ENCODE measurements at regions not wholly inside any gene's neighbourhood (a gene's known extent, or its start where the extent isn't known, plus 50 kb on each side); places are given as distances from the start of the nearest gene placed in this dataset.
"Not testable (repeated sequence)": the region's sequence is repeated elsewhere in the genome, so short reads cannot be mapped to it uniquely, and the experiment has no call there.

GRCh38 chr10:61263518-61263917 lies 189.7 kb downstream of the TMEM26 start:
- no peak for DNase-seq
- H3K27ac ChIP-seq, result no peak overlapping the region
- H3K9me3 ChIP-seq, result no peaks in the 10 kb centered on the region
- H3K27me3 ChIP-seq, result no peaks in the 10 kb centered on the region
- TF ChIP-seq, protein P1, sequence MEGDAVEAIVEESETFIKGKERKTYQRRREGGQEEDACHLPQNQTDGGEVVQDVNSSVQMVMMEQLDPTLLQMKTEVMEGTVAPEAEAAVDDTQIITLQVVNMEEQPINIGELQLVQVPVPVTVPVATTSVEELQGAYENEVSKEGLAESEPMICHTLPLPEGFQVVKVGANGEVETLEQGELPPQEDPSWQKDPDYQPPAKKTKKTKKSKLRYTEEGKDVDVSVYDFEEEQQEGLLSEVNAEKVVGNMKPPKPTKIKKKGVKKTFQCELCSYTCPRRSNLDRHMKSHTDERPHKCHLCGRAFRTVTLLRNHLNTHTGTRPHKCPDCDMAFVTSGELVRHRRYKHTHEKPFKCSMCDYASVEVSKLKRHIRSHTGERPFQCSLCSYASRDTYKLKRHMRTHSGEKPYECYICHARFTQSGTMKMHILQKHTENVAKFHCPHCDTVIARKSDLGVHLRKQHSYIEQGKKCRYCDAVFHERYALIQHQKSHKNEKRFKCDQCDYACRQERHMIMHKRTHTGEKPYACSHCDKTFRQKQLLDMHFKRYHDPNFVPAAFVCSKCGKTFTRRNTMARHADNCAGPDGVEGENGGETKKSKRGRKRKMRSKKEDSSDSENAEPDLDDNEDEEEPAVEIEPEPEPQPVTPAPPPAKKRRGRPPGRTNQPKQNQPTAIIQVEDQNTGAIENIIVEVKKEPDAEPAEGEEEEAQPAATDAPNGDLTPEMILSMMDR (IDR thresholded peaks at IDR 0.05), result no peak
- no peak for TF ChIP-seq POLR2A (IDR thresholded peaks at IDR 0.05)
- no peak overlapping the region for H3K4me3 ChIP-seq
- intact Hi-C loops (cut with DNase I; ENCODE audit: low total_unique reads), result no loop called here
- no peaks in the 10 kb centered on the region for H3K4me1 ChIP-seq
- H3K36me3 ChIP-seq, result no peaks in the 10 kb centered on the region

DNA sequence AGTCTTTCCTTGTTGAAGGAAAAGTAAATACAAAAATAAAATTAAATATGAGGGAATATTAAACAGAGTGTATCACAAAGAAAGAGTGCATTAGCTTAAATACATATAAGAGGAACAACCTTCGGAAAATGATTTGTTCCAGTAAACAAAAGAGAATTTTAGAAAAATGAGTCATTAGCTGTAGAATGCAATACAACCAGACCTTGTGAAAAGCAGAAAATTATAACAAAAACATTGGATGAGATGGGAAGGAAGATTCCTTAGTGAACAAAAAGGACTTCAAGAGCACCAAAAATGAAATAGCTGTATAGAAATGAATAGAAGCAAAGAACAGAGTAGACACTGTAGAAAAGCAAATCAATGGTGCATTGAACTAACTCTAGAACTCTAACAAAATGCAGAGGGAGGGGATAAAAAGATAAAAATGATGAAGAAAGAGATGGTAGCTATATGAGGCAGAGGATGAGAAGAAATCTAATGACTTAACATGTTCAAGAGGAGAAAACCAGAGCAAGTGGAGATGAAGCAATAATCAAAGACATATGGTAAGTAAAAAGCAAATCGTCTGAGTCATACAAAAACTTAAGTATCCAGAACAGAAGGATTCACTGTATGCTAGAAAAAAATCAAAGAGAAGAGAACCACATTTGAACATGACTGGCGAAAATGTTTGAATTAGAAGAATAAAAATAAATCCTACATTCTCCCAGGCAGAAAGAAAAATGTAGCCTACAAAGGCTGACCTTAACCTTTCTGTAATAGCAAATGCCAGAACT lies 190.5 kb downstream of the TMEM26 start:
- Histone ChIP-seq H3K27ac (no peak overlapping the region), H3K36me3 (no peaks in the 10 kb centered on the region), H3K9me3 (no peaks in the 10 kb centered on the region), H3K4me1 (no peaks in the 10 kb centered on the region), H3K4me3 (no peak overlapping the region), H3K27me3 (no peaks in the 10 kb centered on the region)
- DNase-seq, result no peak
- intact Hi-C loops (cut with DNase I; ENCODE audit: low total_unique reads), result no loop called here
- TF ChIP-seq, protein P1 (IDR thresholded peaks at IDR 0.05), result no peak
- no peak for TF ChIP-seq POLR2A (IDR thresholded peaks at IDR 0.05)

DNA sequence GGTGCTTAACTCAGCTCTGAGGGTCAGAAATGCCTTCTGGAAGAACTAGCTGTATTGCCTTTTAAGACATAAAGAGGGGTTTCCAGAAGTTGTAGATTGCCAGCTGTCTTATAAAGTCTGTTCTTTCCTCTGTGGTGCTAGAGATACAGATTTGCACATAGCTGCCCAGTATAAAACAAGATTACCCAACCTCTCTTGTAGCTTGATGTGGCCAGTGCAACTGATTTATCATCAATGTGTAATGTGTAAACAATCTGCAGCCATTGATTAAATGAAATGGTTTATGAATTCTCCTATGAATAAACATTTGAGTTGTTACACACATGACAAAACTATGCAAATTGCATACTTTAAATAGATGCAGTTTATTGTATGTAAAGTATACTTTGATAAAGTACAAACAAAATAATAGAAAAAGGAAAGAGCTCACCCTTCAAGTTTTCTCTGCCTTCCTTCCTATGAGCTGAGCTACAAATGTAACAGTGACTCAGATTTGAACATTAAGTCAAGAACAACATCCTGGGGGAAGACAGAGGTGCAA lies 195.2 kb downstream of the TMEM26 start:
- H3K27me3 ChIP-seq, result no peaks in the 10 kb centered on the region
- no peak overlapping the region for H3K27ac ChIP-seq
- H3K9me3 ChIP-seq, result peaks cover 0 to 12% of the 10 kb centered on the region in 2 donors
- no peaks in the 10 kb centered on the region for H3K36me3 ChIP-seq
- no peaks in the 10 kb centered on the region for H3K4me1 ChIP-seq
- intact Hi-C loops (cut with DNase I; ENCODE audit: low total_unique reads), result no loop called here
- TF ChIP-seq, protein P1 (IDR thresholded peaks at IDR 0.05), result no peak
- no peak for TF ChIP-seq POLR2A (IDR thresholded peaks at IDR 0.05)
- no peak overlapping the region for H3K4me3 ChIP-seq
- DNase-seq, result no peak

GRCh38 chr10:61257136-61257535 lies 196.0 kb downstream of the TMEM26 start:
- Histone ChIP-seq H3K9me3 (peaks cover 0 to 12% of the 10 kb centered on the region in 2 donors), H3K4me3 (no peak overlapping the region), H3K27me3 (no peaks in the 10 kb centered on the region), H3K36me3 (no peaks in the 10 kb centered on the region), H3K27ac (no peak overlapping the region), H3K4me1 (no peaks in the 10 kb centered on the region)
- intact Hi-C loops (cut with DNase I; ENCODE audit: low total_unique reads), result no loop called here
- DNase-seq, result no peak
- TF ChIP-seq, protein P1 (IDR thresholded peaks at IDR 0.05), result no peak

DNA sequence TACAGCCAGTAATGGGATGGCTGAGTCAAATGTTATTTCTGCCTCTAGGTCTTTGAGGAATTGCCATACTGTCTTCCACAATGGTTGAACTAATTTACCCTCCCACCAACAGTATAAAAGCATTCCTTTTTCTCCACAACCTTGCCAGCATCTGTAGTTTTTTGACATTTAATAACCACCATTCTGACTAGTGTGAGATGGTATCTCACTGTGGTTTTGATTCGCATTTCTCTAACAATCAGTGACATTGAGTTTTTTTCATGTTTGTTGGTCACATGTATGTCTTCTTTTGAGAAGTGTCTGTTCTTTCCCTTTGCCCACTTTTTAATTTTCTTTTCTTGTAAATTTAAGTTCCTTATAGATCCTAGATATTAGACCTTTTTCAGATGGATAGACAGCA lies 200.9 kb downstream of the TMEM26 start:
- DNase-seq; H3K4me3 ChIP-seq; H3K36me3 ChIP-seq; H3K27me3 ChIP-seq; intact Hi-C loops (cut with DNase I; ENCODE audit: low total_unique reads); H3K27ac ChIP-seq; H3K4me1 ChIP-seq: not testable (repeated sequence)
- peaks cover 0 to 12% of the 10 kb centered on the region in 2 donors for H3K9me3 ChIP-seq

Data from uterus (tissue), 3 donors.